ENCODE measurements at regions not wholly inside any gene's neighbourhood (a gene's known extent, or its start where the extent isn't known, plus 50 kb on each side); places are given as distances from the start of the nearest gene placed in this dataset.

- Histone ChIP-seq H3K4me3 (no peak overlapping the region), H3K36me3 (no peaks in the 10 kb centered on the region), H3K27me3 (no peaks in the 10 kb centered on the region), H3K4me1 (ENCODE audit: insufficient read depth) (no peaks in the 10 kb centered on the region), H3K27ac (no peak overlapping the region), H3K9me3 (no peaks in the 10 kb centered on the region)
- DNase-seq = no peak
- intact Hi-C loops (cut with DNase I) = no loop called here
- no peak for TF ChIP-seq POLR2A (IDR thresholded peaks at IDR 0.05)
- 76 to 83% (median 77%) methylated on average over 2 of the region's 2 CpGs for WGBS, 3 donors
Measured at GRCh38 chr11:70012134-70012733, 65.9 kb upstream of the ANO1 start.

GRCh38 chr11:70014291-70014690 lies 63.8 kb upstream of the ANO1 start:
- Histone ChIP-seq H3K27me3 (no peaks in the 10 kb centered on the region), H3K36me3 (no peaks in the 10 kb centered on the region), H3K4me1 (ENCODE audit: insufficient read depth) (no peaks in the 10 kb centered on the region), H3K9me3 (no peaks in the 10 kb centered on the region), H3K27ac (no peak overlapping the region), H3K4me3 (no peak overlapping the region)
- intact Hi-C loops (cut with DNase I) = no loop called here
- no peak for TF ChIP-seq CTCF (IDR thresholded peaks at IDR 0.05)
- no peak for TF ChIP-seq EP300 (IDR thresholded peaks at IDR 0.05)
- TF ChIP-seq POLR2A (IDR thresholded peaks at IDR 0.05) = no peak
- DNase-seq = no peak
- 80 to 84% (median 80%) methylated on average over 11 of the region's 11 CpGs for WGBS, 3 donors

GRCh38 chr11:70016666-70017367 lies 61.3 kb upstream of the ANO1 start:
- Histone ChIP-seq H3K27ac (no peak overlapping the region), H3K4me1 (ENCODE audit: insufficient read depth) (no peaks in the 10 kb centered on the region), H3K36me3 (no peaks in the 10 kb centered on the region), H3K9me3 (no peaks in the 10 kb centered on the region), H3K4me3 (no peak overlapping the region), H3K27me3 (no peaks in the 10 kb centered on the region)
- 44 to 45% (median 45%) methylated on average over 14 of the region's 14 CpGs for WGBS, 3 donors
- intact Hi-C loops (cut with DNase I) = no loop called here
- no peak for DNase-seq
- no peak for TF ChIP-seq EP300 (IDR thresholded peaks at IDR 0.05)
- no peak for TF ChIP-seq POLR2A (IDR thresholded peaks at IDR 0.05)
- no peak for TF ChIP-seq CTCF (IDR thresholded peaks at IDR 0.05)

GRCh38 chr11:70018816-70019215 lies 59.3 kb upstream of the ANO1 start:
- Histone ChIP-seq H3K36me3 (no peaks in the 10 kb centered on the region), H3K27ac (no peak overlapping the region), H3K4me3 (no peak overlapping the region), H3K27me3 (no peaks in the 10 kb centered on the region), H3K9me3 (no peaks in the 10 kb centered on the region), H3K4me1 (ENCODE audit: insufficient read depth) (no peaks in the 10 kb centered on the region)
- no peak for DNase-seq
- 85 to 92% (median 89%) methylated on average over 6 of the region's 6 CpGs for WGBS, 3 donors
- intact Hi-C loops (cut with DNase I) = no loop called here
- TF ChIP-seq CTCF (IDR thresholded peaks at IDR 0.05) (no peak), POLR2A (IDR thresholded peaks at IDR 0.05) (no peak), EP300 (IDR thresholded peaks at IDR 0.05) (no peak)

- H3K4me1 ChIP-seq (ENCODE audit: insufficient read depth) = no peaks in the 10 kb centered on the region
- no peak overlapping the region for H3K27ac ChIP-seq
- H3K36me3 ChIP-seq = no peaks in the 10 kb centered on the region
- H3K9me3 ChIP-seq = no peaks in the 10 kb centered on the region
- no peak for TF ChIP-seq EP300 (IDR thresholded peaks at IDR 0.05)
- no peak for TF ChIP-seq CTCF (IDR thresholded peaks at IDR 0.05)
- TF ChIP-seq POLR2A (IDR thresholded peaks at IDR 0.05) = no peak
- H3K27me3 ChIP-seq = no peaks in the 10 kb centered on the region
- no peak overlapping the region for H3K4me3 ChIP-seq
- 50 to 71% (median 63%) methylated on average over 8 of the region's 8 CpGs for WGBS, 3 donors
- intact Hi-C loops (cut with DNase I) = no loop called here
- no peak for DNase-seq
Measured at GRCh38 chr11:70019576-70020011, 58.5 kb upstream of the ANO1 start.

All from ovary (tissue), 7 donors.